GM12872 (cell line): ENCODE measurements at regions not wholly inside any gene's neighbourhood (a gene's known extent, or its start where the extent isn't known, plus 50 kb on each side); places are given as distances from the start of the nearest gene placed in this dataset.

ENCODE experiments used
- CTCF ChIP-seq: IDR thresholded peaks from 3 replicates; pipeline ENCODE4 v1.5.1; 2011; ENCODE audit warnings: low read depth, mild to moderate bottlenecking, low read length, moderate library complexity; ENCODE audit not compliant: insufficient read depth

- no peak for TF ChIP-seq CTCF
Observed at GRCh38 chr5:166211640-166212039, 2079.8 kb upstream of the WWC1 start.

GRCh38 chr5:166236327-166236726 is 2055.1 kb upstream of the WWC1 start:
- no peak for TF ChIP-seq CTCF

GRCh38 chr5:166240705-166241104 is 2050.7 kb upstream of the WWC1 start:
- TF ChIP-seq CTCF = no peak

GRCh38 chr5:166245556-166245955 is 2045.9 kb upstream of the WWC1 start:
- TF ChIP-seq CTCF = no peak

- no peak for TF ChIP-seq CTCF
Observed at GRCh38 chr5:166251786-166252185, 2039.7 kb upstream of the WWC1 start.

- TF ChIP-seq CTCF = no peak
Observed at GRCh38 chr5:166257661-166258060, 2033.8 kb upstream of the WWC1 start.

- TF ChIP-seq CTCF = no peak
Observed at GRCh38 chr5:166262395-166262794, 2029.0 kb upstream of the WWC1 start.

- no peak for TF ChIP-seq CTCF
Observed at GRCh38 chr5:166267907-166268306, 2023.5 kb upstream of the WWC1 start.
